ENCODE measurements at regions not wholly inside any gene's neighbourhood (a gene's known extent, or its start where the extent isn't known, plus 50 kb on each side); places are given as distances from the start of the nearest gene placed in this dataset.
"Not testable (repeated sequence)": the region's sequence is repeated elsewhere in the genome, so short reads cannot be mapped to it uniquely, and the experiment has no call there.

DNA sequence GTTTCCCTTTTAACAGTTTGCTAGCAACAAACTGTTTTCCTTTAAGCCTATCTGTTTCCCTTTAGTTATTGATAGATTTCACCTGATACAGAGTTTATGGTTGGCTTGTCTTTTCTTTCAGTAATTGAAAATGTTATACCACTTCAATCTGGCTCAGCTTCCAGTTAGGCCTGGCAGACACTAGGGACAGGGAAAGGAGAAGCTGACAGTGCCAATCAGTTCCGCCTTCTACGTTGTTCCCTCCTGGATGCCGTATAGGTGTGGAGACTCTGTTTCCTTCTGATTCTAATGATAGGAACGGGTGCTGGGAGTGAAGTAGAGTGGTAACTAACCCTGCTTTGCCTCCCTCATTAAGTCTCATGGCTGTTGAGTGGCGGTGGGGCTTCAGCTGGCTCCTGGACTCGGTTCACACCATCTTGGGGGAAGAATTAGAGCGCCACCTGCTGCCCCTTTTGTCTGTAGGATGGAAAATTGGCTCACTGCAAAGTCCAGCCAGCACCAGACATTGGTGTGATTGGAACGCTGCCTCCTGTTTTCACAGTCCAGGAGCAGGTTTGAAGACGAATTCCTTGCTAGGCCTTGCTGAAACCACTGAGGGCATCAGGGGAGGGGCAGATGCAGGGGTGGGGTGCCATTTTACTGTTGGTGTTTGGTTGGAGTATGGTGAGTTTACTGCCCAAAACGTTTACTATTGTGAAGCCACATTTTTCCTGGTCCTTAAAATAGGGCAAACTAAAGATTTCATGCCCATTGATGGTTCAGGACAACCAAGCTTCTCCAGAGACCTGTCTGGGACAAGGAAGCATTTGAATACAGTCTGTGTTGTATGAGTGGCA is 1729.5 kb downstream of the GRIK2 start:
- DNase-seq: peak; percentile 22 to 48 (median 24)

DNA sequence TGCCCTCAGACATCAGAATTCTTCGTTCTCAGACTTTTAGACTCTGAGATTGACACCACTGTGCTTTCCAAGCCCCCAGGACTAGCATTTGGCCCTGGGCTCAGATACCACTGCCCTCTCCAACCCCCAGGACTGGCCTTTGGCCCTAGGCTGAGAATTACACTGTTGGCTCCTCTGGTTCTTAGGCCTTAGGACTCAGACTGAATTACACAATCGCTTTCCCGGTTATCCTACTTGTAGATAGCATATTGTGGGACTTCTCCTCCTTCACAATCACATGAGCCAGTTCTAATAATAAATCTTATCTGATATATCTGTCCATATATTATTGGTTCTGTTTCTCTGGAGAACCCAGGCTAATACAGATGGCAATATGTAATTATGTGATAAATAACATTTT is 1725.5 kb downstream of the GRIK2 start:
- no peak for DNase-seq

DNA sequence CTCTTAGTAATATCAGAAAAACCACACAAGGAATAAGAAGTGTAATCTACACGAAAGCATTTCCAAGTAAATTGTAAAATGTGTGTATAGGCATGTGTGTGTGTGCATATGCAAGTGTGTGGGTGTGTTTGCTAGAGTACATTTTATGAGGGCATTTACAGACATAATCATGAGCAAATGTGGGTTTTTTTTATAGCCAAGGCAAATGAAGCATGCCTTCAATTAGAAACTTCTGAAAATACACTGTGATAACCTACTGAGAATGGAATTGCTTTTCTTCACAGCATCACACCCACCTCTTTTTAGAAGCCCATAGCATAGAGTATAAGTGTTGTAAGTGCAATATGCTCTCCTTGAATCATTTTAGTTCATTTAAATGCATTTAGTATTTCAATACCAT is 1721.1 kb downstream of the GRIK2 start:
- DNase-seq: no peak

- no peak for DNase-seq
These were observed 1719.9 kb downstream of the GRIK2 start for GRCh38 chr6:103113416-103113815.

GRCh38 chr6:103107985-103108384 is 1714.5 kb downstream of the GRIK2 start:
- DNase-seq: no peak

GRCh38 chr6:103105686-103106085 is 1712.2 kb downstream of the GRIK2 start:
- DNase-seq: no peak

DNA sequence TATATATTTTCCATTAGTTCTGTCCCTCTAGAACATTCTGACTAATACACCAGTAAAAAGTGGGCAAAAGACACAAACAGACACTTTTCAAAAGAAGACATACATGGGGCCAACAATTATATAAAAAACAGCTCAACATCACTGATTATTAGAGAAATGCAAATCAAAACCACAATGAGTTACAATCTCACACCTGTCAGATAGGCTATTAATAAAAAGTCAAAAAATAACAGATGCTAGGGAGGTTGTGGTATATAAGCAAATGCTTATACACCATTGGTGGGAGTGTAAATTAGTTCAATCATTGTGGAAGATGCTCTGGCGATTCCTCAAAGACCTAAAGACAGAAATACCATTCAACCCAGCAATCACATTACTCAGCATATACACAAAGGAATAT is 1707.8 kb downstream of the GRIK2 start:
- no peak for DNase-seq

DNA sequence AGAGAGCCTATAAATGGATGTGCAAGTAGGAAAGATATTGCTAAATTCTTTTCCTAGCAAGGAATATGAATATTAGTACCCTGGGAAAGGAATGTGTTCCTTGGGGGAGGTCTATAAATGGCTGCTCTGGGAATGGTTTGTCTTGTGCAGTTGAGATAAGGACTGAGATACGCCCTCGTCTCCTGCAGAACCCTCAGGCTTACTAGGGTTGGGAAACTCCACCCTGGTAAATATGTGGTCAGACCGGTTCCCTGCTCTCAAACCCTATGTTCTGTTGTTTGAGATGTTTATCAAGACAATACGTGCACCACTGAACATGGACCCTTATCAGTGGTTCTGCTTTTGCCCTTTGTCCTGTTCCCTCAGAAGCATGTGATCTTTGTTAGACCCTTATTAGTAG is 1698.9 kb downstream of the GRIK2 start:
- not testable (repeated sequence) for DNase-seq

GRCh38 chr6:103085801-103086200 is 1692.3 kb downstream of the GRIK2 start:
- no peak for DNase-seq

DNA sequence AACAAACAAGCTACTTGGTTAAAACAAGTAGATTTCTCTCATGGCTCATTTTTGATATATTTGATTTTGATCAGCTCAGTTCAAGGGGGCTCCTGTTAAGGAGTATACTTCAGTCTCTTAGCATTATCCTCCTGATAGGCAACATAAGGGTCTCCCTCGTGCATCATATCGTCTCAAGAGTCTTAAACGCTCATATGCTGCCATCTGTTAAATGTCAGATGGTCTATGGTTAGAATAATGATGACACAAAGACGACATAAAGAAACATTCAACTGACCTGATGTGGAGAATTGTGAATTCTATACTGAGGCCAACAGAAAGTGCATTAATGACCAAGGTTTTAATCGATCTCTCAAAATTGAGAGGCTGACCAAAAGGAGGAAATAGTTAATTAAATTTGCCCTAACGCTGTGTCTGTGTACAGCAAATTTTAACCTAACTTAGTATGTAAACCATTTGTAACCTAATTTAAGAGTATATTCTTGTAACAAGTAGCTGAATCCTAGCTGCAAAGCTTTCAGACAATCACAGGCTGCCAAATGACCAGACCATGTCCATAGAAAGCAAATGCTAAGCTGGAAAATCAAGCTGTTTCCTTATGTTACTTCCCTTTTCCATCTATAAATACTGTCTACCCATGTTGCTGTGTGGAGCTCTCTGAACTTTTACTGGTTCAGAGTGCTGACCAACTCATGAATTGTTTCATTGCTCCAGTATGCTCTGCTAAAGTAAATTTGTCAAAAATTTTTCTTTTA is 1688.5 kb downstream of the GRIK2 start:
- DNase-seq: no peak

DNA sequence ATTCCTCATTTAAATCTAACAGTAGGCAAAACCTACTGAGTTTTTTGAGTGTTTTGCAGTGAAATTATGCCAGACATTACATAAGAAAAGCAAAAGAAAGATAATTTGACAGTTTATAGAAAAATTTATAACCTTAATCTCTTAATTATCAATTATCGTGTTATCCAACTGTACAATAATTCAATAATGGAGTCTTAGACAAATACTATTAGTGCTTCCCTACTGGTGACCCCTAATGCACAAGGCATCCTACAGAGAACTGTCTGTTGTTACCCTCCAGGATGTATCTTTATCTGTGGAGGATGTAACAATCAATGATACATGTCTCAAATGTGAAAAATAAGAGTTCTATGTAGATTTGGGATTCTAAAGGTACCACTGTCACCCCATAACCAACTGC is 1687.6 kb downstream of the GRIK2 start:
- no peak for DNase-seq

DNA sequence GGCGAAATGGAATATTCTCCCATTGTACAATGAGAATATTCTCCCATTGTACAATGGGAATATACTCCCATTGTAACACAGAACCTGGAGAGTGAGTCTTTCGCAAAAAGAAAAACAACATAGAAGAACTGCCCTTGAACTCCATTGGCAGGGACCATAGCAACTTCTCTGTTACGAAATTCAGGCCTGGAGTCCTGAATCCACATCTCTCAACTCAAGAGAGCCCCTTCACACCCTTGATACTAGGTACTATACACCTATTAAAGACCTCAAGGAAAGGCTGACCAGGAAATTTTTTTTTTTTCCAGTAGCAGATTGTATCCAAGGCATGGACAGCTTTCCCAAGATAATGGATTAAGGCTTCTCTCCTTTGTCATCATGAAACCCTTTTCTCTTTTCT is 1687.0 kb downstream of the GRIK2 start:
- DNase-seq: no peak

DNA sequence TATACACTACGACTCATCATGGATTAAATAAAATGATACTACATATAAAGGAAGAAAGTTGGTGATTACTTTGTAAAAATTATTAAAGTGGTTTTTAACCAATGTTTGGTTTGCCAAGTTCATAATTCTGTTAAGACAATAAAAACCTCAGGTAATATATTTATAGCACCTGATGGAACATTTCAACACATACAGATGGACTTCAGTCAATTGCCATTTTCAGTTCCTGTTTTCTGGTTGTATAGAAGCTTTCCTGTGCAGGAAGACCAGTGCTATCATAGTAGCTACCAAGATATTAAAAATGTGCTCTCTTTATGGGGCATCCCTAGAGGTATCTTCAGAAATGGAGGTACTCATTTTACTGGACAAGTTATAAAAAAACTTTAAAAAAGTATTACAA is 1686.4 kb downstream of the GRIK2 start:
- DNase-seq: no peak

DNA sequence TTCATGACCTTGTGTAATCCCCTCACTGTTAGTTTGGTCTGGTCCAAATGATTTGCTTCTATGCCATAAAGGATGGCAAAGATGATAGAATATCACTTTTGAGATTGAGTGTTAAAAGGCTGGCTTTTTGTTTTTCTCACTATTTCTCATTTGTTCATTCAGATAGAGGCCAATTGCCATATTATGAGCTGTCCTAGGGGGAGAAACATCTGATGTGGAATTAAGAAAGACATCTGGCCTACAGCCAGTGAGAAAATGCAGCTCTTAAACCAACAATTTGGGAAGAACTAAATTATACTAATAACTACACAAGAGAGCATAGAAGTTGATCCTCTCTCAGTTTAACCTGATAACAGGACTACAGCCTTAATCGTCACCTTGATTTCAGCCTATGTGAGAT is 1668.6 kb downstream of the GRIK2 start:
- no peak for DNase-seq

- no peak for DNase-seq
These were observed 1654.1 kb downstream of the GRIK2 start for GRCh38 chr6:103047567-103047966.

DNA sequence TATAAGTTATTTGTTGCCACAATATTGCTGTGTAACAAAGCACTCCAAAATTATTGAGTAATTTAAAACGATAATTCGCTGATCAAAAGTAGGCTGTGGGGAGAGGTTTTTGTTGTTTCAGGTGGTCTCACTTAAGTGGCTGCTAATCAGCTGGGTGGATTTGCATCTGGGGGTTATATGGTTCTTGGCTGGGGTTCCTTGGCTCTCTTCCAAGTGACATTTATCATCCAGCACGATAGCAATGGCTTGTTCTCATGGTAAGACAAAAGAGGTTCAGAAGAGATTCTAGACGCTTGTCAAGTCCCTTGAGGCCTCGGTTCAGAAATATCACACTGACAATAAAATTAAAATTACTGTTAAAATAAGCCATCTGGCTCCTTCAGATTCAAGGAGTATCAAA is 1648.8 kb downstream of the GRIK2 start:
- DNase-seq: no peak

DNA sequence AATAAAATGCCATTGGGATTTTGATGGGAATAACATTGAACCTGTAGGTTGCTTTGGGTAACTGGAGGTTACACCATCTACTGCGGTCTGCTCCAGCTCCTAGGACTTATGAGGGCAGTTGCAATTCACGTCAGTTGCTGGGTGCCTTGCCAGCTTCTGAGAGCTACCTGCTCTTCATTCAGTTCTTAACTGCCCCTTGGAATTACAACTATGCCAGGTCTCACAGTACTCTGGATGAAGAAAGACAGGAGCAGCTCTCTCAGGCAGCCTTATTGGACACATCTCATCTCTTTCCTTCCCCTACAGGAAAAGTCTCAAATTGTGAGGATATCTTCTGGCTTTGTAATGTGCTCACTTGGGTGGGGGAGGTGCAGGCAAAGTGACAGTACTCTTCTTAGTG is 1643.3 kb downstream of the GRIK2 start:
- no peak for DNase-seq

- DNase-seq: no peak
These were observed 1633.9 kb downstream of the GRIK2 start for GRCh38 chr6:103027271-103027931.

DNA sequence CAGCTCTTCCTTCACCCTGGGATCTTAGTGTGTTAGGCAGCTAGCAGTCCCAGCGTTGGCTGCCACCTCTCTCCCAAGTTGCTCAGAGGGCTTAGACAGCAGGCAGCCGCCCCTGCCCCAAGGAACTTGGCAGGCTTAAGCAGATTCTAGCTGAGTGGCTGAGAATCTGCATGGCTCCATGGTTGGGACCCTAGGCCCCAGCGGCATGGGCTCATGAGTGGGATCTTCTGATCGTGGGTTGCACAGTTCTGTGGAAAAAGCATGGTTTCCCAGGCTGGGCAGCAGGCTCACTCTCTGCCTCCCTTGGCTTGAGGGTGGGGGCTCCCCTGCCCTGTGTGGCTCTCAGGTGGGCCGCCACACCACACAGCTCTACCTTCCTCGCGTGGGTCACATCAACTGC is 1624.9 kb downstream of the GRIK2 start:
- no peak for DNase-seq

DNA sequence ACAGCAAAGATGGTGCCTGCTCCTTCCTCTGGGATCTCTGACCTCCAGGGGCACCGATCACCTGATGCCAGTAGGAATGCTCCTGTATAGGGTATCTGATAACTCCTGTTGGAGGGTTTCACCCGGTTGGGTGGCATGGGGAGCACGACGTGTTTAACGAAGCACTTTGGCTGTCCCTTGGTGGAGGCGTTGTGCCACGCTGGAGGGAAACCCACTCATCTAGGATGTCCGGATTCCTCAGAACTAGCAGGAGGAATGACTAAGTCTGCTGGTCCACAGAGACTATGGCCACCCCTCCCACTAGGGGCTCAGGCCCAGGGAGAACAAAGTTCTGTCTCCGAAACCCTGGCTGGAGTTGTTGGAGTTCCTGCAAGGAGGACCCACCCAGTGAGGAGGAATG is 1624.4 kb downstream of the GRIK2 start:
- DNase-seq: no peak

DNA sequence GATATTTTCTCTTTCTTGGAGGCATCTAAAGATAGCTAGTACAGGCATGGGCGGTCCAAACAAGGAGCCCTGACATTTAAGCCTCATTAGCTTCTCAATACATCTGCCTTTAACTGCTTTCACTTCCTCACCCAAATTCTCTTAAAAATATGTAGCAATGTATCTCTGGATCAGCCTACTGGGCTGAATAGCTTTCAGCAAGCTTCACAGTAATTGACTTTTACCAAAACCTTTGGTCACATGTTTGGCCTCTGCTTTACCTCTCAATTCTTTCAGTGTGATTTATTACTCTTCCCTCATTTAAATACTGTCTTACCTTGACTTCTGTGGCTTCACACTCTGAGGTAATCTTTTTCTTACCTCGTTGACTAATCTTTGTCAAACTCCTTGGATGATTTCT is 1618.1 kb downstream of the GRIK2 start:
- no peak for DNase-seq

DNA sequence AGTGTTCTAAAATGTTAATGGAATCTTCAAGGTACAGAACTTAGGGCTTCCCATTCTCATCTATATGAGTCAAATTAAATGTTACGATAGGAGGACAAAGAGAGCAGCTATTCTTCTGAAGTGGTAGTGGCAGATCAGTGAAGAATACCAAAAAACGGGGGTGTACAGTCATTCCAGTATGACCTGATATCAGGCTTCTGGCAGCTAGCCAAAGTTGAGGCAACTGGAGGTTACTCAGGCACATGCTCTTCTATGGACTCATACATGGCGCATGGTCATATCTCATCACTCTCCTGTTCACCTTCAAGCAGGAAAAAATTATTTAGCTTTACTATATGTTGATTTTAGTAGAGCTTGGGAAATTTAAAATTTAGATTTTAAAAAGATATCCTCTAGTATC is 1608.8 kb downstream of the GRIK2 start:
- DNase-seq: no peak

GRCh38 chr6:103001724-103002123 is 1608.2 kb downstream of the GRIK2 start:
- no peak for DNase-seq

GRCh38 chr6:103000688-103001087 is 1607.2 kb downstream of the GRIK2 start:
- DNase-seq: no peak
